H9 (cell line): ENCODE measurements at regions not wholly inside any gene's neighbourhood (a gene's known extent, or its start where the extent isn't known, plus 50 kb on each side); places are given as distances from the start of the nearest gene placed in this dataset.

Experiments
- DNase-seq: peaks from one replicate; pipeline ENCODE4 v3.0.0-alpha.2; 2017
- H2AFZ ChIP-seq: one replicate; pipeline ENCODE4 v1.6.1; 2013; ENCODE audit warnings: mild to moderate bottlenecking, low read length, control low read depth, moderate library complexity
- H2AK5ac ChIP-seq: 2 replicates; pipeline ENCODE4 v1.6.1; 2013; ENCODE audit warnings: low read length, control low read depth, mixed read lengths; ENCODE audit not compliant: insufficient read length
- H2BK120ac ChIP-seq: one replicate; pipeline ENCODE4 v1.6.1; 2013; ENCODE audit warnings: low read depth, mild to moderate bottlenecking, low read length, control low read depth, inconsistent platforms; ENCODE audit not compliant: poor library complexity, severe bottlenecking
- H2BK12ac ChIP-seq: 2 replicates; pipeline ENCODE4 v1.6.1; 2013; ENCODE audit warnings: low read length, control low read depth, mixed read lengths, low read depth; ENCODE audit not compliant: insufficient read length
- H2BK15ac ChIP-seq: 2 replicates; pipeline ENCODE4 v1.6.1; 2013; ENCODE audit warnings: low read depth, low read length, control low read depth
- H2BK20ac ChIP-seq: one replicate; pipeline ENCODE4 v1.6.1; 2013; ENCODE audit warnings: low read depth, mild to moderate bottlenecking, low read length, control low read depth, inconsistent platforms; ENCODE audit not compliant: poor library complexity, severe bottlenecking
- H2BK5ac ChIP-seq: 2 replicates; pipeline ENCODE4 v1.6.1; 2013; ENCODE audit warnings: low read length, control low read depth, mixed read lengths; ENCODE audit not compliant: insufficient read length
- H3K14ac ChIP-seq: 2 replicates; pipeline ENCODE4 v1.6.1; 2013; ENCODE audit warnings: low read length, control low read depth; ENCODE audit not compliant: insufficient read depth
- H3K18ac ChIP-seq: 2 replicates; pipeline ENCODE4 v1.6.1; 2013; ENCODE audit warnings: low read depth, mild to moderate bottlenecking, mixed read lengths, low read length, control low read depth; ENCODE audit not compliant: insufficient read length
- H3K23ac ChIP-seq: 2 replicates; pipeline ENCODE4 v1.6.1; 2013; ENCODE audit warnings: low read length, control low read depth, mixed read lengths, low read depth; ENCODE audit not compliant: insufficient read length
- H3K23me2 ChIP-seq: 2 replicates; pipeline ENCODE4 v1.6.1; 2013; ENCODE audit warnings: low read depth, mild to moderate bottlenecking, mixed read lengths, low read length, control low read depth; ENCODE audit not compliant: insufficient read length, poor library complexity, severe bottlenecking
- H3K27ac ChIP-seq: 2 replicates; pipeline ENCODE4 v1.5.1; 2013; ENCODE audit warnings: low read length, control low read depth, mixed read lengths, low read depth; ENCODE audit not compliant: insufficient read length
- H3K27me3 ChIP-seq: 2 replicates; pipeline ENCODE4 v1.6.1; 2013; ENCODE audit warnings: low read length, control low read depth, inconsistent platforms; ENCODE audit not compliant: insufficient read depth
- H3K4ac ChIP-seq: 2 replicates; pipeline ENCODE4 v1.6.1; 2013; ENCODE audit warnings: low read depth, mild to moderate bottlenecking, control low read depth, inconsistent platforms, low read length, moderate library complexity
- H3K4me1 ChIP-seq: 2 replicates; pipeline ENCODE4 v1.6.1; 2013; ENCODE audit warnings: low read length, control low read depth, inconsistent platforms; ENCODE audit not compliant: insufficient read depth
- H3K4me2 ChIP-seq: 2 replicates; pipeline ENCODE4 v1.6.1; 2013; ENCODE audit warnings: low read length, control low read depth, mixed read lengths; ENCODE audit not compliant: insufficient read length, insufficient read depth
- H3K56ac ChIP-seq: 2 replicates; pipeline ENCODE4 v1.6.1; 2013; ENCODE audit warnings: low read depth, mild to moderate bottlenecking, mixed read lengths, low read length, control low read depth; ENCODE audit not compliant: insufficient read length
- H3K79me1 ChIP-seq: 2 replicates; pipeline ENCODE4 v1.6.1; 2013; ENCODE audit warnings: low read depth, mild to moderate bottlenecking, moderate library complexity, low read length, control low read depth, inconsistent platforms; ENCODE audit not compliant: insufficient read depth, poor library complexity, severe bottlenecking
- H3K79me2 ChIP-seq: 2 replicates; pipeline ENCODE4 v1.6.1; 2013; ENCODE audit warnings: low read length, control low read depth, inconsistent platforms; ENCODE audit not compliant: insufficient read depth
- H3K9ac ChIP-seq: 2 replicates; pipeline ENCODE4 v1.6.1; 2013; ENCODE audit warnings: low read length, control low read depth, mixed read lengths; ENCODE audit not compliant: insufficient read length; ENCODE audit errors: extremely low read depth
- H3K9me3 ChIP-seq: one replicate; pipeline ENCODE4 v1.6.1; 2013; ENCODE audit warnings: low read depth, low read length, inconsistent platforms; ENCODE audit not compliant: control insufficient read depth
- H3T11ph ChIP-seq: one replicate; pipeline ENCODE4 v1.6.1; 2013; ENCODE audit warnings: mild to moderate bottlenecking, low read length, control low read depth, inconsistent platforms
- H4K20me1 ChIP-seq: one replicate; pipeline ENCODE4 v1.6.1; 2013; ENCODE audit not compliant: control insufficient read depth, insufficient read length, insufficient read depth
- H4K5ac ChIP-seq: 2 replicates; pipeline ENCODE4 v1.6.1; 2013; ENCODE audit warnings: low read depth, mild to moderate bottlenecking, mixed read lengths, low read length, control low read depth; ENCODE audit not compliant: insufficient read length
- H4K8ac ChIP-seq: replicated peaks from 2 replicates; pipeline ENCODE4 v1.6.1; 2013; ENCODE audit warnings: low read length, control low read depth, mixed read lengths, low read depth; ENCODE audit not compliant: insufficient read length
- H4K91ac ChIP-seq: 2 replicates; pipeline ENCODE4 v1.6.1; 2013; ENCODE audit warnings: low read depth, mild to moderate bottlenecking, moderate library complexity, mixed read lengths, low read length, control low read depth; ENCODE audit not compliant: insufficient read length
- H3K27ac Mint-ChIP-seq, 3 experiments: 2 replicates in 2 of 3; 3 replicates in 1 of 3; pipeline ENCODE4 v1.8.0; 2020 to 2021; ENCODE audit warnings: mixed read lengths in 3 of 3, mild to moderate bottlenecking in 1 of 3, moderate library complexity in 1 of 3
- H3K27me3 Mint-ChIP-seq: 2 replicates; pipeline ENCODE4 v1.8.0; 2021; ENCODE audit warnings: low read depth, mild to moderate bottlenecking, moderate library complexity, mixed read lengths
- H3K36me3 Mint-ChIP-seq, 3 experiments: 2 replicates in 2 of 3; 3 replicates in 1 of 3; pipeline ENCODE4 v1.8.0; 2020 to 2021; ENCODE audit warnings: low read depth in 3 of 3, mixed read lengths in 3 of 3; ENCODE audit not compliant: insufficient read depth in 1 of 3
- H3K4me1 Mint-ChIP-seq, 2 experiments: 2 replicates each; pipeline ENCODE4 v1.8.0; 2020; ENCODE audit warnings: mixed read lengths in 2 of 2
- H3K4me3 Mint-ChIP-seq, 2 experiments: 2 replicates in 1 of 2; 3 replicates in 1 of 2; pipeline ENCODE4 v1.8.0; 2020 to 2021; ENCODE audit warnings: mild to moderate bottlenecking in 2 of 2, mixed read lengths in 2 of 2, moderate library complexity in 1 of 2
- H3K9me3 Mint-ChIP-seq, 2 experiments: 2 replicates in 1 of 2; 3 replicates in 1 of 2; pipeline ENCODE4 v1.8.0; 2020; ENCODE audit warnings: mild to moderate bottlenecking in 2 of 2, mixed read lengths in 2 of 2, moderate library complexity in 1 of 2
- CTCF ChIP-seq: fragments of 200-600 bp; sonication (generic); conservative IDR thresholded peaks from 3 replicates; pipeline ENCODE4 v1.8.0; 2021; ENCODE audit warnings: antibody characterized with exemption, mild to moderate bottlenecking
- WGBS: extraction: QIAGEN DNeasy Blood & Tissue Kit; methylation state at CpG from one replicate; pipeline ENCODE4 v1.1.7; 2013; ENCODE audit warnings: missing lambda C conversion rate, low lambda C conversion rate, mixed read lengths; ENCODE audit not compliant: insufficient read length; ENCODE audit errors: extremely low coverage; 5-methylcytosine and 5-hydroxymethylcytosine counted together

DNA sequence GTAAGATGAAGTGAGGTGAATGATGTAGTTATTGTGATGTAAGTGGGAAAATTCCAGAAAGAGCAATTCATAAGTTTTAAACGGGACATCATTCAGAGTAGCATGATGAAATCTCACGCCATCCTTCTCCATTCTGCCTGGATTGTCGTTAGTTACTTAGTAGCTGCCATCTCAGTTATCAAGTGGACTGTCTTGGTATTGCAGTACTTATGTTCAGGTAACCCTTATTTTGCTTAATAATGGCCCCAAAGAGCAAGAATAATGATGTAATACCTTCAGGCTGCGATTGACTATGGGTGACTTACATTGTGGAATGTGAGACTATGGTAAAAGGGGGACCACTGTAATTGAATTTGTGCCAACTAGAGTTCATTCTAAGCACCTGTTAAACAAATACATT, 234.1 kb upstream of the TOM1L1 start:
- Histone ChIP-seq H3K9ac (no peak overlapping the region), H2AK5ac (no peak overlapping the region), H3K4me2 (no peak overlapping the region), H3K4ac (no peak overlapping the region), H2BK12ac (no peak overlapping the region), H4K20me1 (no peaks in the 10 kb centered on the region), H3K79me1 (no peaks in the 10 kb centered on the region), H3K14ac (no peak overlapping the region), H2BK120ac (no peak overlapping the region), H3K56ac (no peak overlapping the region), H2BK5ac (no peak overlapping the region), H3K9me3 (no peaks in the 10 kb centered on the region), H4K8ac (no peak overlapping the region), H2BK15ac (no peak overlapping the region), H3T11ph (no peak overlapping the region), H3K4me1 (no peaks in the 10 kb centered on the region), H3K79me2 (no peaks in the 10 kb centered on the region), H3K23ac (no peak overlapping the region), H3K18ac (no peak overlapping the region), H2BK20ac (no peak overlapping the region), H3K27ac (no peak overlapping the region), H3K23me2 (no peaks in the 10 kb centered on the region), H2AFZ (no peak overlapping the region), H4K91ac (no peak overlapping the region), H3K27me3 (no peaks in the 10 kb centered on the region), H4K5ac (no peak overlapping the region)
- Mint-ChIP-seq H3K27ac (no peak overlapping the region), H3K9me3 (no peaks in the 10 kb centered on the region; a peak in 1 of 5 replicates), H3K36me3 (peaks cover 0 to 7% (median 3%) of the 10 kb centered on the region in 3 experiments; a peak in 2 of 7 replicates), H3K27me3 (no peaks in the 10 kb centered on the region), H3K4me1 (peaks cover 7% of the 10 kb centered on the region in 2 experiments; a peak in 3 of 4 replicates), H3K4me3 (no peak overlapping the region)
- DNase-seq: no peak
- TF ChIP-seq CTCF: no peak
- WGBS: no CpG with 5 or more reads among the region's 4 CpGs
